Stimulated activated CD8-positive, alpha-beta memory T cell treated with anti-CD3 and anti-CD28 coated beads, Interleukin-4, amount 100 ng/mL, for 24 hours (primary cell): ENCODE measurements at regions not wholly inside any gene's neighbourhood (a gene's known extent, or its start where the extent isn't known, plus 50 kb on each side); places are given as distances from the start of the nearest gene placed in this dataset.
"Not testable (repeated sequence)": the region's sequence is repeated elsewhere in the genome, so short reads cannot be mapped to it uniquely, and the experiment has no call there.

Source experiments
- DNase-seq: peaks from one replicate; pipeline ENCODE4 v3.0.0-alpha.2; 2020; ENCODE audit warnings: low read depth

DNA sequence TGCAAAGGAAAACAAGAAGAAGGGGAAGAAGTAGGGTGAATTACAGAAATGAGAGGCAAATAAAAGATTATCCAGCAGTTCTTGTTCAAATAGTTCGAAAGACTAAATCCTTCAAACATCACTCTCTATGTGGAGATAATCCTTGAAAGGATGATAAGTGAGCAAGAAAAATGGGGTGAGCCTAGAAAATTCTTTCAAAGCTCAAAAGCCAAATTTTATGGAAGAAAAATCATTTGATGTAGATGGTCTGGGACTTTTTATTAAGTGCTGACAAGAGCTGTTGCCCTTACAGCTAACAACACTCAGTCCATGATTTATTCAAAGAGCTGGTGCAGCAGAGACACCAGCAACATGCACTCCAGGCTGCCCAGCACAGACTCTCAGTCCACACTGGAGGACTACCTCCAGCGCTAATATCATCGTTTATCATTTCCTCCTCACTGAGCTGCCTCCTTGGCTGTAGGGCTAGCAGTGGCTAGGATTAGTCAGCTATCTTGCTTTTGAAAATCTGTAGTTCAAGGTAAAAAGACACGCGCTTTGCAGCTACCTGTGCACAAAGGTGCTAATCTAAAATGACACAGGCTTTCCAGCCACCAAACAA, 264.8 kb upstream of the KIF2A start:
- DNase-seq: no peak

GRCh38 chr5:62042007-62042406, 264.0 kb upstream of the KIF2A start:
- no peak for DNase-seq

GRCh38 chr5:62043289-62044280, 262.4 kb upstream of the KIF2A start:
- DNase-seq: no peak

GRCh38 chr5:62044989-62045388, 261.0 kb upstream of the KIF2A start:
- DNase-seq: no peak

DNA sequence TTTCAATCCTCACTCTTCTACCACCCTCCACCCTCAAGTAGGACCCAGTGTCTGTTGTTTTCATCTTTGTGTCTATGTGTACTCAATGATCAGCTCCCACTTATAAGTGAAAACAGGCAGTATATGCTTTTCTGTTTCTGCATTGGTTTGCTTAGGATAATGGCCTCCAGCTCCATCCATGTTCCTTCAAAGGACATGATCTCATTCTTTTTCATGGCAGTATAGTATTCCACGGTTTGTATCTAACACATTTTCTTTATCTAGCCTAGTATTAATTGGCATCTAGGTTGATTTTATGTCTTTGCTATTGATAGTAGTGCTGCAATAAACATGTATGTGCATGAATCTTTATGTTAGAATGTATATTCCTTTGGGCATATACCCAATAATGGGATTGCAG, 259.8 kb upstream of the KIF2A start:
- no peak for DNase-seq

DNA sequence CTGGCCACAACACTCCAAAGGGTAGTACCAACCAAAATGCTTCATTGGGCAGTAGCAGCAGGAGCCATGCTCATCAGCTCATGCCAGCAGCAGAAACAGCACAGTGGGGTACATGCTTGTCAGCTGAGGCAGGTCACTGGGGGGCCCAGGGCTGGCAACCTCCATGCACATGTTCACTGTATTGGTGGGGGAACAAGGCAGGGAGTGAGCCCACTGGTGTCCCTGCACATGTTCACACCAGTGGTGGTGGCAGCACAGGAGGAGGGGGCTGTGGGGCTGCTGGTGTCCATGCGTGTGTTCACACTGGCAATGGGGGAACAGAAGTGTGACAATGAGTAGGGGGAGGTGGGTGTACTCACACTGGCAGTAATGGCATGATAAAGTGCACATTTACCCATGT, 254.3 kb upstream of the KIF2A start:
- no peak for DNase-seq

DNA sequence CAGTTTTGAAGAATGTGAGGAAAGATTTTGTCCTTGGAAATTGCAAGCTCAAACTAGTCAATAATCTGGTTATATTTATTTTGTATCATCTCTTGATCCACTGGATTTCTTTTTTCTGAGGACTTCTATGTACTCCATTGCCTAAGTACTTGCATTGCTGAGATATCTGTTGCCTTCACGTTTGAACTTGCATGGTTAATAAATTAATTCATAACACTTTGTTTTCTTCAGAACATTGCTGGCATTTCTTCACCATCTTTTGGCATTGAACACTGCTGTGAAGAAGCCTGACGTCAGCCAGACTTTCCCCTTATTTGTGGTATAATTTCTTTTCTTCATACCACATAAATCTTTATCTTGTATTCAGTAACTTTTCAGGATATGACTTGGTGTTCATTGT, 246.0 kb upstream of the KIF2A start:
- DNase-seq: no peak

- no peak for DNase-seq
These were observed 241.0 kb upstream of the KIF2A start for GRCh38 chr5:62065050-62065449.

DNA sequence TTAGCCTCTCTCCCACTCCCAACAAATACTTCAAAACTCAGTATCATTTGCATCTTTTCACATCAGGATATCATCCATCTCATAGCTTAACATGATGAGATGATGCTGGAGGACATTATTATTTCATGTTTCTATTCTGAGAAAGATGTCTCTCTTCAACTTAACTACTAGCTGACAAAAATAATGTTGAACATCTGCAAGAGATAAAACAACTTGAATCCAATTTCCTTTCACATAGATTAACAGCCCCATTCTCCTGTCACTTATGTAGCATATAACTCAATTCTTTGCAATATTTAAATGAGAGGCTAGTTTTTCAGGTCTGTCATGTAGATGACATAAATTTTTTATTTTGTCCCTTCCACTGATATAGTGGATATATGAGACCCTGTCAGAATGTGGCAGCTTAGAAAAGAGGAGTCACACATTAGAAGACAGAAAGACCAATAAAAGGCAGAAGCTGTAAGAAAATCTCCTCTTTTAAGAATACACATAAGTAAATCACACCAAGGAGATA, 239.2 kb upstream of the KIF2A start:
- DNase-seq: no peak

- no peak for DNase-seq
These were observed 237.5 kb upstream of the KIF2A start for GRCh38 chr5:62068554-62068953.

DNA sequence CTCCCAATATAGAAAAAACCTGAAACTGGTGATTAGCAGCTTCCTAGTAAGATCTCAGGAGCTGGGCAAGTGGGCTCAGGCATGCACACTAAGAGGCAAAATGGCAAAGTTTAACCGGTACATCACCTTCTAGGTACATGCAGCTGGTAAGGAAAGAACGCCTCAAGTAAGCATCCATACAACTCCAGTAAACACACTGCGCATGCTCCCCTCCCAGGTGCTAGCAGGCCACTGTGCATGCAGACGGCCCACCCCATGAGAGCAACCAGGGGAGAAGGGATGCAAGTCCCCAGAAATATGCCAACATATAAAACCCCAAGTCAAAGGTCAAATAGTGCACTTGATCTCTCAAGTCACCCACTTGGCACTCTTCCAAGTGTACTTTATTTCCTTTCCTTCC, 228.6 kb upstream of the KIF2A start:
- DNase-seq: no peak

DNA sequence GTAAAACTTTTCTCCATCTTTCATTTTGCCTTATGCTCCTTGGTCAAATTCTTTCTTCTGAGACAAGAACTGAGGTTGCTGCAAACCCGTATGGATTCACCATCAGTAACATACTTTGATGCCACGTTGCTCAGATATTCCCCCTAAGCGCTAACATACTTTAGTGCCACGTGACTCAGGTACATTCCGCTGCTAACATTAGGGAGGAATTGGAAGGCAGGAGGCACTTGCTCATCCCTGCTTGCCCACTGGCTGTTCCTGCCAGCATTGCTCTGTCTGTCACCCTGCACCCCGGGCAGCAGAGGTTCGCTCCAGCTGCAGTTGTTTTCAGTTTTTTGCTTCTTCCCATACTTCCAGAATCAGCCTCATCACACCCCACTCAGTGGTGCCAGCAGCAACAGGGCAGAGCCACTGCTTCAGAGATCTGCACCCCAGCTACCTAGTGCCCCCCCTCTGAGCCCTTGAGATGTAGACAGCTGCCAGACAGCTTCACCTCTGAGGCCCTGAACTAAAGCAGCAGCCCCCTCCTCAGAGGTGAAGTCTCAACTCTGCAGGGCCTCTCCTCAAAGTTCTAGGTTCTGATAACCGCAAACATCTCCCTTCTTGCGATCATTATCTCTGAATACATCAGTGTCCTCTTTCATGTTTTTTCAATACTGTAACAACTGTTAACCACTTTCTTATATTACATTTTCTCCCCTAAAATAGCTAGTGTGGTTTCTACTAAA, 228.0 kb upstream of the KIF2A start:
- DNase-seq: no peak

GRCh38 chr5:62082370-62082801, 223.6 kb upstream of the KIF2A start:
- no peak for DNase-seq

DNA sequence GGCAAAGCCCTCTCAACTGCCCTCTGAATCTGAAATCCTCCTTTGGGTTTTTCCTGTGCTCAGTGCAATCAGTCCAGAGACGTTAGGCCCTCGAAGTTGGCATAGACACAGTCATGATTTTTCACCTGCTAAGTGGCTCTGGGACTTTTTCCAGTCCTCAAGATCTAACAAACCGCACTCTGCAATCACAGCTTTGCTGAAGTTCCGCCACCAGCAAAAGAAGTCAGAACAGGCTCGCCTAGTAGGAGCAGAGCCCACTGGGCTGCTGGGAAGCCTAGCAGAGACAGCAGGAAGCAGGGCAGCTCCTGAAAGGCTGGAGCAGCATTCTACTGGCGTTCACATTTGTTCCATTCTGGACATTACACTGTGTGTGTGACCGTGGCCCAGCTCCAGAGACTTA, 222.8 kb upstream of the KIF2A start:
- no peak for DNase-seq

DNA sequence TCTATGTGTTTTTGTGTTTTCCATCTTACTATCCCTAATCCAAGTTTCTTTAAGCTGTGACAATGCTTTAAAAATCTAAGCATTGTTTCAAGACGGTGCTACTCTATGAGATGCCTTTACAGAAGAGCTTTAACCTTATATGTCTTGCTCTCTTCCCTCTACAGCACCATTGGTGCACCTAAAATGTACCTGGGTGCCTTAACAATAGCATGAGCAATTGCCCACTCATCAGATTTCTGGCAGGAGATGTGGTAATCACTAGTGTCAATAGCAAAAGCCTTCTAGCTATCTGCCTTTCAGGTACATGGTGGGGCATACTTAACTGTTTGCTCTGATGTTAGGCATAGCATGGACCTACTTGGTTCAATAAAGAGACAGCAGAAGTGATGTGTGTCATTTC, 222.3 kb upstream of the KIF2A start:
- DNase-seq: no peak

DNA sequence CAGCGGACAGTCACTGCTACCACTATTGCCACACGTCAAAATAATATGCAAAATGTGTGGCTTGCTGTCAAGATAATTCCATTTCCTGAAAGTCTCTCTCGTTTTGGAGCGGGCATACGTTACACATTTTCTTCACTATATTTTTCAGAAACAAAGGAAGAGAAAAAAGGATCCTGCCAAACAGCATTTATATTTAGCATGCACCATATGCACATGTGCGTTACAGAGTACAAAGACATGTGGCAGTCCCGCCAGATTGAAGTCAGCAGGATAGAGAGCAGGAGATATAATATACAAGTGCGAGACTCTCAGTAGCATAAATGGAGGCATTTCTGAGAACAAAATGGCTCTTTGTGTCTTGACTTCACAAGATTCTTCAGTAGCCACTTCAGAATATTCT, 221.6 kb upstream of the KIF2A start:
- no peak for DNase-seq

DNA sequence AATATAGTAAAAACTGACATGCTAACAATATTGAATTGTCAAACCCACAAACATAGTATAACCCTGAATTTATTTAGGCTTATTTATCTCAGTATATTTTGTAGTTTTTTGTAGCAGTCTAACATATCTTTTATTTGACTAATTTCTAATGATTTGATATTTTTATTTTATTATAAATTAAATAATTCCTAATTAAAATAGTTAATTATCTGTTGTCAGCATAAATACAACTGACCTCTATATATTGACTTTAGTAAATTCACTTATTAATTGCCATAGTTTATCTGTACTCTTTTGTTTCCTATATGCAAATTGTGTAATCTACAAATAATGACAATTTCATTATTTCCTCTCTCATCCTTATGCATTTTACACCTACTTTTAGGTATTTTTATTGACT, 215.1 kb upstream of the KIF2A start:
- DNase-seq: no peak

- no peak for DNase-seq
These were observed 212.6 kb upstream of the KIF2A start for GRCh38 chr5:62093411-62093810.

GRCh38 chr5:62093976-62094375, 212.0 kb upstream of the KIF2A start:
- no peak for DNase-seq

- DNase-seq: no peak
These were observed 208.6 kb upstream of the KIF2A start for GRCh38 chr5:62097361-62097760.

GRCh38 chr5:62100201-62100600, 205.8 kb upstream of the KIF2A start:
- no peak for DNase-seq

GRCh38 chr5:62103863-62104262, 202.1 kb upstream of the KIF2A start:
- not testable (repeated sequence) for DNase-seq

DNA sequence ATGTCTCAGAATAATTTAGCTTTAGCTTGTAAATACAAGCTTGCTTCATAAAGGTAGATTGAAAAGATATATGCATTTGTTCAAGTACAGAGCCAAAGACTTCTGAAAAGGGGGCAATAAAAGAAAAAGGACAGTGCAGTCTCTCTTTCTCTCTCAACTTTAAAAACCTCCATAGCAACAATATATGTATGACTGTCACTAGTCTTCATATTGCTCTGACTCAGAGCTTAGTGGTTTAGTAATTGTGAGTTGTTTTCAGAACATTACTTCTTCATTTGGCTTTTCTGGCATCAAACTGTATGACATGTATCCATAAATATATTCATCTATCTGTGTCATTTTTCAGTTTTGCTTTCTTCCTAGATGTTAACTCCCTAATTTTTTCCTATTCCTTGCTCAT, 194.6 kb upstream of the KIF2A start:
- DNase-seq: no peak
